ENCODE measurements at regions not wholly inside any gene's neighbourhood (a gene's known extent, or its start where the extent isn't known, plus 50 kb on each side); places are given as distances from the start of the nearest gene placed in this dataset.

GRCh38 chr1:193602705-193603104, 416.3 kb upstream of the B3GALT2 start:
- DNase-seq (ENCODE audit: low read depth, low spot score) (no peak), FAIRE-seq (no peak), ATAC-seq (no peak)
- in situ Hi-C loops (cut with MboI) = no loop called here
- no peak overlapping the region for H3K4me3 ChIP-seq
- H2AFZ ChIP-seq (ENCODE audit: control insufficient read depth, low read depth, low read length) = no peak overlapping the region
- no peaks in the 10 kb centered on the region for H4K20me1 ChIP-seq (ENCODE audit: control insufficient read depth, insufficient read depth)
- TF ChIP-seq POLR2AphosphoS2 (IDR thresholded peaks at IDR 0.05; ENCODE audit: low read depth, low read length) = no peak
- no peak for TF ChIP-seq HCFC1 (IDR thresholded peaks at IDR 0.05; ENCODE audit: low read length)
- TF ChIP-seq MEF2B (IDR thresholded peaks at IDR 0.05; ENCODE audit: partially characterized antibody, poor library complexity, severe bottlenecking) = no peak
- TF ChIP-seq ETV6 (conservative IDR thresholded peaks at IDR 0.05 in 1 of 2, IDR thresholded peaks at IDR 0.05 in 1 of 2; ENCODE audit: borderline replicate concordance in 1 of 2, low read depth in 1 of 2) = no peak
- TF ChIP-seq ZBTB4 (CRISPR knock-in tag; IDR thresholded peaks at IDR 0.05) = no peak
- no peak for TF ChIP-seq DPF2 (IDR thresholded peaks at IDR 0.05)
- no peak for TF ChIP-seq YY1 (IDR thresholded peaks at IDR 0.05; ENCODE audit: low read depth, low read length)
- no peak for TF ChIP-seq ASH2L (IDR thresholded peaks at IDR 0.05; ENCODE audit: borderline replicate concordance, low read depth)
- TF ChIP-seq ESRRA (IDR thresholded peaks at IDR 0.05; ENCODE audit: low read length) = no peak
- no peak for TF ChIP-seq SMARCA5 (IDR thresholded peaks at IDR 0.05)
- no TSS peak for BruUV-seq (replicated peaks)
- H3K27me3 ChIP-seq (replicated peaks in 1 of 2; ENCODE audit: control insufficient read depth in 2 of 2, insufficient read depth in 2 of 2, low read length in 1 of 2) = no peaks in the 10 kb centered on the region
- 17% methylated on average over 2 of the region's 2 CpGs for WGBS (ENCODE audit: insufficient coverage, insufficient replicate concordance, low lambda C conversion rate, missing lambda C conversion rate)
- no peaks in the 10 kb centered on the region for H3K9me3 ChIP-seq (replicated peaks; ENCODE audit: control insufficient read depth, insufficient read depth, low read length)
- no peaks in the 10 kb centered on the region for H3K4me1 ChIP-seq (ENCODE audit: control insufficient read depth, insufficient read depth, low read length)
- POLR2A ChIA-PET = no interaction called here
- no peaks in the 10 kb centered on the region for H3K36me3 ChIP-seq (ENCODE audit: control insufficient read depth in 2 of 2, insufficient read depth in 2 of 2, low read length in 1 of 2)
- H3K27ac ChIP-seq (ENCODE audit: control insufficient read depth, insufficient read depth) = no peak overlapping the region
- H3K79me2 ChIP-seq (ENCODE audit: control insufficient read depth, insufficient read depth, low read length) = no peaks in the 10 kb centered on the region
- no peak overlapping the region for H3K4me2 ChIP-seq (ENCODE audit: control insufficient read depth, insufficient read depth)
- CTCF ChIA-PET = no interaction called here
- SMC1A ChIA-PET (ENCODE audit: uncharacterized antibody, unreplicated experiment) = no interaction called here
- no peak overlapping the region for H3K9ac ChIP-seq (ENCODE audit: control insufficient read depth, insufficient read depth, low read length)
- RAD21 ChIA-PET (ENCODE audit: unreplicated experiment) = no interaction called here
- intact Hi-C loops (cut with micrococcal nuclease; ENCODE audit: unreplicated experiment) = no loop called here
